ENCODE measurements at regions not wholly inside any gene's neighbourhood (a gene's known extent, or its start where the extent isn't known, plus 50 kb on each side); places are given as distances from the start of the nearest gene placed in this dataset.

DNA sequence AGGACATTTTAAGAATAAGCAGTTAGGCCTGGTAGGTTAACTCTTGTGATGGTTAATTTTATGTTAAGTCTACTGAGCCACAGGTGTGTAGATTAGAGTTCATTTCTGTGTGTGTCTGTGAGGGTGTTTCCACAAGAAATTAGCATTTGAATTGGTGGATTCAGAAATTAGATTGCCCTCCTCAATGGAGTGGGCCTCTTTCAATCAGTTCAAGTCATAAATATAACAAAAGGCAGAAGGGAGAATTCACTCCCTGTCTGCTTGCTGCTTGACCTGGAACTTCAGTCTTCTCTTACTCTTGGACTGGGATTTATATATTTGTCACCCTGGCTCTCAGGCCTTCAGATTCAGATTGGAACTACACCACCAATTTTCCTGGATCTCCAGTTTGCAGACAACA, 55.3 kb upstream of the POM121L12 start:
- DNase-seq = no peak

DNA sequence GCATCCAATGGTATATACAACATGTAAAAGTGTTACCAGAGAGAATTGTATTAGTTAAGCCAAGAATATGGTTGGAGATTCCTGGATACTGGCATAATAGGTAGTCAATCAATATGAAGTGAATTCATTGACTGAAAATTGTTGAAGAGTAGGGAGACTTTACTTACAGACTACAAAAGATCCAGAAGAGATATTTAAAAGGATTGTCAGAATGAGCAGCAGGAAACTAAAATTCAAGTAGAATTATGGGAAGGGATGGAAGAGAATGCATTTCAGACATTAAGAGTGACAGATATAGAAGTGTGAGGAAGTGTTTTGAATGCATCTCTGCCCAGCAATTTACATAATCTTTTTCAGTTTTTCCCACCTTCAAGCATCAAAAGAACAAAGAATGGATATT, 62.3 kb upstream of the POM121L12 start:
- no peak for DNase-seq

DNA sequence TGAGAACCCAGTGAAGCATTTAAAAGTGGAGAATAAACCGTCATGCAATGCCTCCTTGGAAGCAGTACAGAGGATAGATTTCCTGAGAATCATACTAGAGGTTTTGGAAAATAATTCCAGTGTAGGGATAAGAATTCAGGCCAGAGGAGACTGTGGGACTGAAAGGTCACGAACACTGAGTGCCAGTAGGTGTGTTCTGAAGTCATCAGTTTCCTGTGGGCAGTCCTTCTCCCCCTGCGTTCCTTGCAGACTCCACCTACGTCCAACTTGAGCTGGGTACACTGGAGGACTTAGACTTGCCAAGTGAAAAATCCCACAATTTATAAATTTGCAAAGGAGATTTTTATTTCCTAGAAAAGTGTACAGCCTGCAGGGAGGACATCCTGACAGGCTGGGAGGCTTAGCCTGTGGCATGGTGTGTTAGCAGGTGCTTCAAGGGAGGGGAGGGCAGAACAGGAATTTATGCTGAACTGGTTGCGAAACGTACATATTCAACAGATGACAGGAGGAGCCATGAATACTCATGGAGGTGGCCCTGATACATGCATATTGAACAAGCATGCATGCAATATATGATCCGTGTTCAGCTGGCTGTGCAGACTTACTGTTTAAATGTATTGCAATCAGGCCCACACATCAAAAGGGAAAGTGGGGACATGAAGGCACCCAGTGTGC, 72.9 kb upstream of the POM121L12 start:
- no peak for DNase-seq

DNA sequence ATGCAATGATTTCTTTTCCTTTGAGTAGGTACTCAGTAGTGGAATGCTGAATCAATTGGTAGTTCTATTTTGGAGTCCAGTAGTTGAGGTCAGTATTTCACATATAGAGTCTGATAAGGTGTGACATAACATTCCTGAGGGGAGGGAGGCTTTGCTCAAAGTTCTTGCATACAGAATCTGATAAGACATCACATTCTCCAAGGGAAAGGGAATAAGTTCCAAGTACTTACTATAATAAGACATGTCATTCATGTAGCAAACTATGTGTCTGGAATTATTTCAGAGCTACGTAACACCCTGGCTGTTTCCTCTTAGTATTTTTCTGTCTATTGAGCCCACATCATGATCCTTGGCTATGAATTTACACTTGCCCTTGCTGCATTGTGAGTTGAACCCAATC, 74.3 kb upstream of the POM121L12 start:
- no peak for DNase-seq

DNA sequence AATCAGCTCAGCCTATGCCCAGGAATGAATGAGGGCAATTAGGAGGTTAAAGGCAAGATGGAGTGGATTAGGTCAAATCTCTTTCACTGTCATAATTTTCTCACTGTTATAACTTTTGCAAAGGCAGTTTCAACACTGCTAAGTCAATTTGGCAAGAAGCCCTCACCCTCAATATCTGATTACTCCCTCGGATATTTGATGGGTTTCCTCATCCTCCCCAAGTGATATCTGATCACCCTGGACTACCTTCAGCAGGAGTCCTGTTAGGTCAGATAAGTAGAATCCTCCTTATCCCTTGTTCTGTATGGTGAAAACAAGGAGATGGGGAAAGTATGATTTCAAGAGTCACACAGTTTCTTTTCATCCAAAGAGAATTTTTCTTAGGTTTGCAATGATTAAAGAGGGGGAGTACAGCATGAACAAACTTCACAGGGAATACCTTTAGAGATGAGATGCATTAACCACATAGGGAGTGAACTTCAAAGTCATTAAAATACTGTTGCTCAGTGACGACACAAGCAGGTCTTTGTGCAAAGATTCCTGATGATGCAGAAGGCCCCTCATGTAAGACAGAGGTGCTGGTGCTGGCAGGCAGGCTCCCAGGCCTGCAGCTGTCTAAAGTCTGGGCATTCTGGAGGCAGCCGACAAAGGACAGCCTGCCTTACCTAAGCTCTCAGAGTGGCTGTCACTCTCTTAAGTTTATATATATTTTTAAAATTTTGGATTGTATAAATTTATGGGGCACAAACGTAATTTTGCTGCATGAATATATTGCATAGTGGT, 75.4 kb upstream of the POM121L12 start:
- DNase-seq = no peak

DNA sequence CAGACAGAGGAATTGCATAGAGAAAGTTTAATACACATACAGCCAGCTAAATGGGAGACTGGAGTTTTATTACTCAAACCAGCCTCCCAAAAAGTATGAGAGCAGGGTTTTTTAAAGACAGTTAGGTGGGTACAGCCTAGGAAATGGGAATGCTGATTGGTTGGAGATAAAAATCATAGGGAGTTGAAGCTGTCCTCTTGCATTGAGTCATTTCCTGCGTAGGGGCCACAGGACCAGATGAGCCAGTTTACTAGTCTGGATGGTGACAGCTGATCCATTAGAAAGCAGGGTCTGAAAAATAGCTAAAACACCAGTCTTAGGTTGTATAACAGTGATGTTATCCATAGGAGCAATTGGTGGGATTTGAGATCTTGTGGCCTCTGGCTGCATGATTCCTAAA, 76.1 kb upstream of the POM121L12 start:
- DNase-seq = no peak

DNA sequence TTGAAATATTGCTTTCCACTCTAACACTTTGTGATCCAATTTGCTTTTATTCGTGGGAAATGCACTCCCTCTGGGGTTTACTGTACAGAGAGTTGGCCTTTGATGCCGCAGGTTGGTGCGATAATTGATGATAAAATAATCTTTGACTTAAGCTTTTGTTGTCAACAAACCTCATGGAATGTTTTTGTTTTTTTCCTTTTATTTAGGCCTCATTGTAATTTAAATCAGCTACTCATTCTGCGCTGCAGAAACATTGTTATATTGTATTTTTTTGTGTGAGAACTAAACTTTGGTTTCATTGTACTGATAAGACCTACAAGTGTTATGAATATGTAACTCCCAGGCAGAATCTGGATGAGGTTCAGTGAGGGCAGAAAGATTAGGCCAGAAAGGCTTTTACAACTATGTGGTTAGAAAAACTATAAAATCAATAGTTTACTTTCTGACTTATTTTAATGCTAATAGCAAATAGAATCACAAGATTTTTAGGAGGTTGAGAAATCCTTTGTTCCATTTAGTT, 76.8 kb upstream of the POM121L12 start:
- DNase-seq = no peak

DNA sequence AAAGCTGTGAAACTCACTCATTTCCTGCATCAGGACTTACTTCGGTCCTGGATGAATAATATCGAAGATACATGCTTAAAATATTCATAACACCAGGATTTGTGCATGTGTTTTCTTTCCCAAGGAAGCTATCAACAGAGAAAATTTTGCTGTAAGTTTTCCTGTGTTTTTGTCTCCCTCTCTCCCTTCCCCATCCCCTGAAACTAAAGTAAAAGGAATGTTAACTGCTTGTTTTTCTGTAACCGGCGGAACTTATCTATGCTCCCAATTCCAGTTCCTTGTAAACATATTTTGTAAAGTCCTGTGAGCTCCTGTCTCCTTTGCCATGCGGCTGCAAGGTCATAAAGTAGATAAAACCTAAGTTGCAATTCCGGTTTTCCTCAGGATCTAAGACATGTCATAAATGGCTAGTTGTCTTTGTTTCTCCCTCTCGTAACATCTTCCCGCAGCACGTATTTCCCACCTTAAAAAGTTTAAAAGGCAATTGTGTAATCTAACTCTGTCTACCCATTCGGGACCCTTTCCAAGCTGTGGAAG, 79.0 kb upstream of the POM121L12 start:
- no peak for DNase-seq

DNA sequence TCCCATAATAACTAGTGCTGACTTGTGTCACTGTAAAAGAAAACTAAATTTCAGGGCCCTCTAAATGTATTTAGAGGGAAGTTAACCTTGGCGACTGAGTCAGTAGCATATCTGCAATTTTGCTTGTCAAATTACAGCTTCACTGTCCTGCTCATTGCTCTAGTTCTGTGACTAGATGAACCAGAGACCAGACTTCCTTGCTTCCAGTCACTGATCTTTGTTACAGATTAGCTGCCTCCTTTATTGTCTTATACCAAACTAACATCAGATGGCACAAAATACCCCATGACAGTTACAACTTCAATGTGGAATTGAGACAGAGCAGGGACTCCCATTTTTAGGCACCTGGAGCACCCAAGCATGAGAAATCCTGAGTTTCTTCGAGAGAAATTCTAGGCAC, 79.9 kb upstream of the POM121L12 start:
- no peak for DNase-seq

DNA sequence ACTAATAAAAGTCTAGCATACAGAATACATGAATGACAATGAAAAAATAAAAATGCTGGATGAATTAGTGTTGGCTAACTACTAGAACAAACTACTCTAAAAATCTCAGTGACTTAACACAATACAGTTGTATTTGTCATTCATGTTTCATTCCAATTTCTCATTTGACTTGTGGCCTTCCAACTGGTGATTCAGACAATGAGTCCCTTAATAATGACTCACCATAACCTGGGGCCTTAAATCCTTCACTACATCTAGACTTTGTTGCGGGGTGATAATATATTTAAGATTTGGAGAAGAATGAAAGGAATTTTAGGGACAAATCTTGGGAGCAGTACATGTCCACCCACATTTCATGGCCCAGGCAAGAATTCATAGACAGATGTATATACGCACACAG, 90.5 kb upstream of the POM121L12 start:
- no peak for DNase-seq

DNA sequence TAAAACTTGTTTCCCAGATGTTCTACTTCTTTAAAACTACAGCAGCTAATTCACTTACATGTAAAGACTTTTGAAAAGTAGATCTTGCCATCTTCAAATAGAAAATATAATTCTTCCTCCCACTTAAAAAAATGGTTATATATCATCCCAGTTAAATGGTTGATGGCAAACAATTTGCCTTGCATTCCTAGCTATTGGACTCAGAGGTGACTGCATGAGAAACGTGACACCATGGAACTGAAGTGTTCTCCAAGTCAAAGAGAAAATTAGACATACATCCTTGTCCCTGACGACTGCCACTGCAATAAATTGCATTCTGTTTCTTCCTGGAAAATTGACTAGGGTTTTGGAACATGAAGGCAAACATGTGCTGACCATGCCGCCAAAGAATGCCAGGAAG, 95.0 kb upstream of the POM121L12 start:
- no peak for DNase-seq

DNA sequence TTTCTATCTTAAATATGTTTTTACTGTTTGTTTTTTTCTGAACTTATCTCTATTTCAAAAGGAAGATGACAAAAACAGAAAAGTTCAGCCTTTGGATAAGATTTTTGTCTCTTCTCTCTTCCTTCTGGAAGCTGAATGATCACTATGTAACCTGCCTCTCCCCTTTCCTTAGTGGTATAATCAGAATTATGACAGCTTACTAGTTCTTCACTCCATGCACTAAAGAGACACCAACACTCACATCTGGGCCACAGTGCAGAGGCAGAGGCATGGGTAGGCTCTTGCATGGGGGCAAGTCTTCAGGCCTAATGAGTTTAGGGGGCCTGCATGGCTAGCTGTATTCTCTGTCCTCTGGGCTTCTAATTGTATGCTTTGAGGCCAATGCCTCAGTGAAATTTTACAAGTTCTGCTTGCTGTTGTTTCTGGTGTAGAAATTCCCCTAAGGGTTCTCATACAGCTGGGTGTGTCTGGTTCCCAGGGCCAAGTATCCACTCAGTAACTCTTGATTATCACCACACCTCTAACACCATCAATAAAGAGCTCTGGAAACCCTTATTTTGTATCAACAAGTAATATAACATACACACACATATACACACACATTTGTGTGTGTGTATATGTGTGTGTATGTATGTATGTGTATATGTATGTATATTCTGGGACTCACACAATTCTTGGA, 96.8 kb upstream of the POM121L12 start:
- no peak for DNase-seq

DNA sequence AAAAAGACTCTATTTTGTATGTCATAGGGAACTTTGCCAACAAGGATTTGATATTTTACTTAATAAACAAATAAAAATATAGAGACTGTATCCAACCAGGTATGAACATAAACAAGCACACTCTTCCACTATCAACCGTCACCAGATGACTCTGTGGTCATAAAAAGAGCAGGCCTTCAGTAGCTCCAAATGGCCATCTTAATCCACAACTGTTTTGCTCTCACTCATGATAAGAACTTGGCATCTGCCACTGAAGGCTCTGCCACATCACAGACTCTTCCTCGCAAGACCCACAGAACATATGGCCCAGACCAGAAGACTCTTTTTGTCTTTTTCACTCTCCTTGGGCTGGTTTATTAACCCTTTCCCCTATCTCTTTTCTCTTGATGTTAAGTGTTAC, 98.7 kb upstream of the POM121L12 start:
- no peak for DNase-seq

DNA sequence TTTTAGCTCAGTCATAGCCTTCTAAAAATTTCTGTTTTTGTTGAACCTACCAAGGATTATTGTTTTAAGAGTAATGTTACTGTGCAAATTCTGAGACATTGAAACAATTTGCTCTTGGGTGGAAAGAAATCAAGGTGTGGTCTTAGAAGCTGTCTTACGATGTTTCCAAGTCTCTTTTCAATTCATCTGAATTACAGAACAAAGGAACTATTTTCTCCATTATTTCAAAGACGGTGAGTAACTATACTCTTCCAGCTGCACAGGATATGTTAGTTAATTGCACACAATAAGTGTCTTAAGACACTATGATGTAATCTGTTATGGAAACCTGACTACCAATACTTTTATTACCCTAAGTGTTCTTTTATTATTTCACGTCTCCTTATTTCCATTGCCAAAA, 106.8 kb upstream of the POM121L12 start:
- DNase-seq = no peak

DNA sequence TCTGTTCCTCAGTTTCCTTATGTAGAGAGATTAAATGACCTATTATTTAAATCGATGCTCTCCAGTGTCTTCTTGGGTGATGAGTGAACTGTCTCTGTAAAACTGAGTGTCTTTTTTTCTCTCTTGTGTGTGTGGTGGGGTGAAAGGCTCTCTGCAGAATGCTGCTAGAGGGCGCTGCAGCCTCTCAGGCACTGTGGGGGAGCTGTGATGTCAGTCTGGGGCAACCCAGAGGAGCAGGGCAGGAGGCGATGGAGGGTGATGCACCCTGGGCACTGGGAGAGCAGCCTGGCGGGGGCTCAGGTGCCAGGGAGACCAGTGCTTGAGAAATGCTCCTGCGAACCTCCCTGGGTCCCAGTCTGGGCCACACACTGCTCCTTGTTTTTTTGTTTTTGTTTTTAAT, 110.1 kb upstream of the POM121L12 start:
- no peak for DNase-seq

DNA sequence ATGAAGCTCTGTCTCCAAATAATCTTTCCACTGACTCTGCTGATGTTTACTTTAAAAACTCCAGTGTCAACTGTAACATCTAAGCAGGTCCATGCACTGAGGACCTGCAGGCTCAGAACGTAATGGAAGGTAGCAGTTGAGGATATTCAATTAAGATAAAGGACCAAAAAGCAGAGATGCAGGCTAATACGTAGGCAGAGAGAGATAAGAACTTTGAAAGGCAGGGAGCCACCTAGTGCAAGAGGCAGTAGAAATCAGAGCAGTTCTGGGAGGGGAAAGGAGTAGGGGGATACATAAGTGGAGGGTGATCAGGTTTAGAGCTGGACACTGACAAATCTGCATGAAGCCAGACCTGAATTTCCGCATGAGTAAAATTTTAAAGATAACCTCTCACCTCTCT, 114.5 kb upstream of the POM121L12 start:
- DNase-seq = no peak

DNA sequence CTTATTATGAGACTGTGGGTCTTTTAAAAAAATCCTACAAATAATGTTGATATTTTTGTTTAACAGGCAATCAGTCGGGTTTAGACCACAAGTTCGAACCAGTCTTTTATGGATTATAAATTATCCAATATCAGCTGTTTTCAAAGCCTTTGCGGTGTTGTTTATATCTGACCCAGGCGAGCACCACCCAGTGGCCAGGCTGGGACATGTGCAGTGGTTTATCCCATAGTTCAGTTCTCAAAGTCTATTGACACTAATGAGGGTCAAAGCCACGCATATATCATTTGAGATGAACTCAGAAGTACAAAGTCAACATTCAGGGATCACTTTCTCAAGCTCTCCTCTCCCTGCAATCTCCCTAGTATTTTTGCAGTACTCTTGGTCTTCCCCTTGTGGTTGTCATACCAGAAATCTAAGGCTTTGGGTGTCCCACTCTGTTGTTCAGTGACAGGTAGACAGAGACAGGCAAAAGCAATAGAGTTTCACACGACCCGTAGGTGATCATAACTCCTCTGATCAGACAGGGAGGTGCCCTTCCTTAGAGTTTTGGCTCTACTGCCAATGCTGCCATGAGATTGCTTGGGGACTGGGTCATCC, 117.4 kb upstream of the POM121L12 start:
- no peak for DNase-seq

DNA sequence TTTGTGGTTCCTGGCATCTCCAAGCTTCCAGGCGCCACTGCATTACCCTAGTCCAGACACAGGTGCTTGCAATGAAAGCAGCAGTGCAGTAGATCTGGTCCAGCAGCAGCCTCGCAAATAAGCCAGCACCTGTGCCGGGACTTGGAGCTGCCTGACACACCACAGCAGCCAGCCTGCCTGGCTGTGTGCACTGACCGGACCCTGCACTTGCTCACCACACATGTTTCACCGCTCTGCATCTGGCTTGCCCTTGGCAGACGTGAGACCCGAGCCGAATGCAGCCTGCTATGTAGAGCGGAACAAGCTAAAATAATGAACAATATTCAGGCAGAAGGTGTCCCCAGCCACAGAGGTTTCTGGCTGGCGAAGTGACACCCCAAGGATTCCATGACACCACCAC, 123.6 kb upstream of the POM121L12 start:
- DNase-seq = no peak

DNA sequence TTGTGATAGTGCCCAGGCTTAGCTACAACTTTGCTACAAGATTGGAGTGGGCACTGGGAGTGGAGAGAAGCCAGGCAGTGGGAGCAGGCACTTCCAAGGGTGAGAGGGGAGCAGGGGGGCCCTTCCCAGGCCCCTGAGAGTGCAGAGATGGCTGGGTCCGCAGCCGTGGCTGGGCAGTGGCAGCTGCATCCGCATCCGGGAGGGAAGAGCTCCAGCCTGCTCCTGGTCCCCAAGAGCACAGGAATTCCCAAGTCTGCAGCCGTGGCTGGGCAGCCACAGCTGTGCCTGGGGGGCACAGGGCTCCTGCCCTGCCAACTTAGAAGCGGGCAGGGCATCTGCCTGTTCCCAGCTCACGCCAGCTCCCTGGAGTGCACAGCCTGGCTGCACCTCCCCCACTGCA, 124.1 kb upstream of the POM121L12 start:
- DNase-seq = no peak

DNA sequence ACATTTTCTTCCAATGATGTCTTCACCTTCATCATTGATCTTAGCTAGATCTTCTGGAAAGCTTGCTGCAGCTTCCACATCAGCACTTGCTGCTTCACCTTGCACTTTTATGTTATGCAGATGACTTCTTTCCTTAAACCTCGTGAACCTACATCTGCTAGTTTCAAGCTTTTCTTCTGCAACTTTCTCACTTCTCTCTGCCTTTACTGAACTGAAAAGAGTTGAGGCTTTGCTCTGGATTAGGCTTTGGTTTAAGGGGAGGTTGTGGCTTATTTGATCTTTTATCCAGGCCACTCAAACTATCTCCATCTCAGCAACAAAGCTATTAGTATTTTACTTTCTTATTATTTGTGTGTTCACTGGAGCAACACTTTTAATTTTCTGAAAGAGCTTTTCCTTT, 125.5 kb upstream of the POM121L12 start:
- no peak for DNase-seq

DNA sequence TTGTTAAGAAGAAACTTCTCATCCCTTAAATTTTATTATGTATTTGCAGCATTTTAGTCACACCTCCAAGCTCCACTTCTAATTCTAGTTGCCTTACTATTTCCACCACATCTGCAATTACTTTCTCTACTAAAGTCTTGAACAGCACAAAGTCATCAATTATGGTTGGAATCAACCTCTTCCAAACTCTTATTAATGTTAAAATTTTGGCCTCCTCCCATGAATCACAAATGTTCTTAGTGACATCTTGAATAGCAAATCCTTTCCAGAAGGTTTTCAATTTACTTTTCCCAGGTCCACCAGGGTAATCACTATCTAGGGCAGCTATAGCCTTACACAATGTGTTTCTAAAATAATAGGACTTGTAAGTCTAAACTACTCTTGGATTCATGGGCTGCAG, 126.3 kb upstream of the POM121L12 start:
- no peak for DNase-seq

DNA sequence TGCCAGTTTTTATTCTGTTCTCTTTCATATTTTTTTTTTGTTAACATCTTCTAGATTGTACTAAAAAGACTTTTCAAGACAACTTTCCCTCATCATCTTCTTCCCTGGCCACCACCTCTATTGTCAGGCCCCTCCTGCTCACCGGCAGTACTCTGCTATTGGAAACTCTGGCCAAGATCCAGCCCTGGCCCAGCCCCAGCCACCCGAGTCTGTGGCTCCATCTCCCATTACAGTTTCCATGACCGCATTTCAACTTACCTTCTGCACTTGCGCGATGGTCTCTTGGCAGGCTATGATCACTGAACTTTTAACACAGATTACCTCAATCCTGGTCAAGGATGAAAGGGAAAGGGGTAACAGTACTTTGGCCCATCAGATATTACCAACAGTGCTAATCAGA, 137.7 kb upstream of the POM121L12 start:
- no peak for DNase-seq

DNA sequence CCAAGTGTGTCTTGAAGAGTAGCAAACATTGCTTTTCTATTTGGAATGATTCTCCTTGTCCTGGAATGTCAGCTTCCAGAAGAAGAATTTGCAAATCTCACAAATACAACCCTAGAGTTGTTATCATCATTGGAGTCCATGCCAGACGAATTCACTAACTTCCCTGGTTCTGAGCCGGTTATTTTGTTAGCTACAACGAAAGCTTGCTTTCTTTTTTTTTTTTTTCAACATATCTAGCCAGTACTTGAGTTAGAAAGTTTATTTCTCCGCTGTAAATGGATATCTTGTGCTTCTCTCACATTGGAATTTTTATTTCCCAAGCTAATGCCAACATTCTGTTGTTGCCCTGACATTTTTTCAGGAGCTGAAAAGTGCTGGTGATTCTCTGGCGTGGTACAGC, 138.1 kb upstream of the POM121L12 start:
- DNase-seq = no peak

All from CD4-positive, alpha-beta T cell treated with Interleukin-17A for 1 hour (primary cell).